Loucy (cell line): ENCODE measurements at regions not wholly inside any gene's neighbourhood (a gene's known extent, or its start where the extent isn't known, plus 50 kb on each side); places are given as distances from the start of the nearest gene placed in this dataset.

Source experiments
- EZH2phosphoT487 ChIP-seq: fragments of 200-600 bp; IDR thresholded peaks from 2 replicates; pipeline ENCODE4 v1.6.1; 2018; ENCODE audit warnings: antibody characterized with exemption, mild to moderate bottlenecking, moderate library complexity, borderline replicate concordance
- TF ChIP-seq, protein P1 (sequence below): fragments of 200-600 bp; sonication (generic); conservative IDR thresholded peaks from 2 replicates; pipeline ENCODE4 v1.5.1; 2014; ENCODE audit warnings: mild to moderate bottlenecking, antibody characterized with exemption, low read length

DNA sequence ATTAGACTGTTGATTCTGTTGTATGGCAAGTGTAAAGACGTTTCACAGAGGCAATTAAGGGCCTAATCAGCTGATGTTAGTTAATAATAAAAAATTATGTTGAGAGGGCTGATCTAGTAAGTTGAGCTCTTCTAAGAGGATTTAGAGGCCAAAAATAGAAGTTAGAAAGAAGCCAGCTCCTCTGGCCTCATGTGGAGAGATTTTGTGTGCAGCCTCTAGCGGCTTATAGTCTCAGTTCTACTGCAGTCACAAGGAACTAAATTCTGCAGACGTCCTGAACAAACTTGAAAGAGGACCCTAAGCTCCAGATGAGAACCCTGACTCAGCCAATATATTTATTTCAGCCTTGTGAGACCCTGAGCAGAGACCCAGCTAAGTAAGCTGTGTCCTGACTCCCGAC, 498.6 kb downstream of the BTBD3 start:
- TF ChIP-seq, protein P1, sequence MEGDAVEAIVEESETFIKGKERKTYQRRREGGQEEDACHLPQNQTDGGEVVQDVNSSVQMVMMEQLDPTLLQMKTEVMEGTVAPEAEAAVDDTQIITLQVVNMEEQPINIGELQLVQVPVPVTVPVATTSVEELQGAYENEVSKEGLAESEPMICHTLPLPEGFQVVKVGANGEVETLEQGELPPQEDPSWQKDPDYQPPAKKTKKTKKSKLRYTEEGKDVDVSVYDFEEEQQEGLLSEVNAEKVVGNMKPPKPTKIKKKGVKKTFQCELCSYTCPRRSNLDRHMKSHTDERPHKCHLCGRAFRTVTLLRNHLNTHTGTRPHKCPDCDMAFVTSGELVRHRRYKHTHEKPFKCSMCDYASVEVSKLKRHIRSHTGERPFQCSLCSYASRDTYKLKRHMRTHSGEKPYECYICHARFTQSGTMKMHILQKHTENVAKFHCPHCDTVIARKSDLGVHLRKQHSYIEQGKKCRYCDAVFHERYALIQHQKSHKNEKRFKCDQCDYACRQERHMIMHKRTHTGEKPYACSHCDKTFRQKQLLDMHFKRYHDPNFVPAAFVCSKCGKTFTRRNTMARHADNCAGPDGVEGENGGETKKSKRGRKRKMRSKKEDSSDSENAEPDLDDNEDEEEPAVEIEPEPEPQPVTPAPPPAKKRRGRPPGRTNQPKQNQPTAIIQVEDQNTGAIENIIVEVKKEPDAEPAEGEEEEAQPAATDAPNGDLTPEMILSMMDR: no peak
- no peak for TF ChIP-seq EZH2phosphoT487
